ENCODE measurements at regions not wholly inside any gene's neighbourhood (a gene's known extent, or its start where the extent isn't known, plus 50 kb on each side); places are given as distances from the start of the nearest gene placed in this dataset.
A peak's percentile ranks its signal among the peaks of the same experiment; 100 is the strongest.

GRCh38 chr5:66339896-66340295 lies 195.8 kb downstream of the SREK1 start:
- WGBS, 2 donors: 76 to 84% methylated on average over 1 of the region's 1 CpG
- TF ChIP-seq POLR2A (IDR thresholded peaks at IDR 0.05): no peak
- TF ChIP-seq EP300 (IDR thresholded peaks at IDR 0.05): no peak
- TF ChIP-seq POLR2AphosphoS5 (IDR thresholded peaks at IDR 0.05): no peak
- no peak for TF ChIP-seq CTCF (IDR thresholded peaks at IDR 0.05)
- H3K27me3 ChIP-seq: no peaks in the 10 kb centered on the region
- DNase-seq (no peak), ATAC-seq (ENCODE audit: low FRiP score in 2 of 2) (peak; percentile 37 to 70)
- H3K4me1 ChIP-seq: no peaks in the 10 kb centered on the region
- H3K4me3 ChIP-seq: no peak overlapping the region
- H3K36me3 ChIP-seq: no peaks in the 10 kb centered on the region
- no peaks in the 10 kb centered on the region for H3K9me3 ChIP-seq
- no peak overlapping the region for H3K27ac ChIP-seq

- DNase-seq (no peak), ATAC-seq (ENCODE audit: low FRiP score in 2 of 2) (no peak)
- Histone ChIP-seq H3K27me3 (no peaks in the 10 kb centered on the region), H3K27ac (no peak overlapping the region), H3K4me3 (no peak overlapping the region), H3K9me3 (no peaks in the 10 kb centered on the region), H3K36me3 (no peaks in the 10 kb centered on the region), H3K4me1 (peaks cover 0 to 3% (median 0%) of the 10 kb centered on the region in 4 donors)
- no peak for TF ChIP-seq EP300 (IDR thresholded peaks at IDR 0.05)
- no peak for TF ChIP-seq POLR2A (IDR thresholded peaks at IDR 0.05)
- no peak for TF ChIP-seq POLR2AphosphoS5 (IDR thresholded peaks at IDR 0.05)
- 79 to 98% methylated on average over 1 of the region's 1 CpG for WGBS, 2 donors
Measured at GRCh38 chr5:66340786-66341185, 196.7 kb downstream of the SREK1 start.

GRCh38 chr5:66342341-66342880 lies 198.3 kb downstream of the SREK1 start:
- Histone ChIP-seq H3K4me1 (peaks cover 0 to 3% (median 0%) of the 10 kb centered on the region in 4 donors), H3K27ac (no peak overlapping the region), H3K36me3 (no peaks in the 10 kb centered on the region), H3K27me3 (no peaks in the 10 kb centered on the region), H3K9me3 (no peaks in the 10 kb centered on the region), H3K4me3 (no peak overlapping the region)
- no peak for DNase-seq
- no peak for ATAC-seq (ENCODE audit: low FRiP score in 2 of 2)
- TF ChIP-seq EP300 (IDR thresholded peaks at IDR 0.05) (no peak), POLR2A (IDR thresholded peaks at IDR 0.05) (no peak), CTCF (IDR thresholded peaks at IDR 0.05) (no peak), POLR2AphosphoS5 (IDR thresholded peaks at IDR 0.05) (no peak)

- no peak for DNase-seq
- H3K27me3 ChIP-seq: no peaks in the 10 kb centered on the region
- TF ChIP-seq POLR2AphosphoS5 (IDR thresholded peaks at IDR 0.05) (no peak), POLR2A (IDR thresholded peaks at IDR 0.05) (no peak), CTCF (IDR thresholded peaks at IDR 0.05) (no peak), EP300 (IDR thresholded peaks at IDR 0.05) (no peak)
- H3K36me3 ChIP-seq: no peaks in the 10 kb centered on the region
- no peak overlapping the region for H3K27ac ChIP-seq
- no peaks in the 10 kb centered on the region for H3K9me3 ChIP-seq
- no peak for ATAC-seq (ENCODE audit: low FRiP score in 2 of 2)
- 92 to 94% methylated on average over 5 of the region's 5 CpGs for WGBS, 2 donors
- H3K4me3 ChIP-seq: no peak overlapping the region
- H3K4me1 ChIP-seq: peaks cover 0 to 3% (median 0%) of the 10 kb centered on the region in 4 donors
Measured at GRCh38 chr5:66343370-66344071, 199.4 kb downstream of the SREK1 start.

- WGBS, 2 donors: 66 to 87% methylated on average over 1 of the region's 1 CpG
- ATAC-seq (ENCODE audit: low FRiP score in 2 of 2) (no peak), DNase-seq (no peak)
Measured at GRCh38 chr5:66344544-66344943, 200.4 kb downstream of the SREK1 start.

More at GRCh38 chr5:66344544-66344943, 200.4 kb downstream of the SREK1 start:
- Histone ChIP-seq H3K27ac (no peak overlapping the region), H3K27me3 (no peaks in the 10 kb centered on the region), H3K36me3 (no peaks in the 10 kb centered on the region), H3K4me1 (peaks cover 0 to 3% (median 0%) of the 10 kb centered on the region in 4 donors), H3K4me3 (no peak overlapping the region), H3K9me3 (no peaks in the 10 kb centered on the region)
- no peak for TF ChIP-seq EP300 (IDR thresholded peaks at IDR 0.05)
- no peak for TF ChIP-seq POLR2AphosphoS5 (IDR thresholded peaks at IDR 0.05)
- no peak for TF ChIP-seq POLR2A (IDR thresholded peaks at IDR 0.05)
- no peak for TF ChIP-seq CTCF (IDR thresholded peaks at IDR 0.05)

Measured in upper lobe of left lung (tissue), 6 donors.